ENCODE measurements at regions not wholly inside any gene's neighbourhood (a gene's known extent, or its start where the extent isn't known, plus 50 kb on each side); places are given as distances from the start of the nearest gene placed in this dataset.

DNA sequence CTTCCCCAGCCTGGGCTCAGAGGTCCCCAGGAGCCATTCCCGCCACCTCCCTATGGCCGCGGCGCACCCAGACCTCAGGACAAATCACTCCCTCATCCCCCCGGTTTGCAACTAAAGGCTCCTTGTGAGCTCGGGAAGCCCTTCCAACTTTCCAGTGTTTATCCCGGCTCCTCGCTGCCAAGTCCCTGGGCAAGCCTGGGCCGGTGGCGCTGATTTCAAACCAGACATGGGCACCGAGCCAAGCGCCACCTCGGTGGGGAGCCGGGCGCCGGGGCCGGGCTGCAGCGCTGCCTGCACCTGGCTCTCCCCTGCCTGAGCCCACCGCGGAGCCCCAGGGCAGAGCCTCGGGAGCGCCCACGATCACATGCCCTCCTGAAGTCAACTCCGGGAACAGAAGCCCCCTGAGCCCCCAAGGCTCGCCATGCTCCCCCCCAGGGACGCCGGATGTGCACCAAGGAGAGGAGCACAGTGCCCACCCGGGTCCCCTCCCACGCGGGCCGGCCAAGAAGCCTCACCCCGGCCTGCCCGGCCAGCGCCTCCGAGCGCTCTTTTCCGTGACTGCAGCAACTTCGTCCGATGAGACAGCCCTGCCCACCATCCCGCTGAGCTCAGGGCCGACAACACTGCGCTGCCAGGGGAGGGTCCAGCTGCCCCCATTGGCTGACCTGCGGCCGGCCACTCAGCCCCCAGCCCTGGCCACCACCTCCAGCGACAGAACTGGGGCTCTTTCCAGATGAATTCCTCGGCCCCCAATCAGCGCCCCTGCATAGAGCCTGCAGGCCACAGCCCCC is 50.0 kb downstream of the NCOR2 start:
- Histone ChIP-seq H3K4me2 (ENCODE audit: low read length) (no peak overlapping the region), H3K27me3 (ENCODE audit: insufficient read depth, low read length) (no peaks in the 10 kb centered on the region), H3K4me3 (ENCODE audit: low read depth, low read length, poor library complexity, severe bottlenecking) (no peak overlapping the region), H3K27ac (ENCODE audit: low read depth, low read length, poor library complexity, severe bottlenecking) (no peak overlapping the region), H3K9me2 (ENCODE audit: low read depth, low read length) (no peaks in the 10 kb centered on the region), H3K4me1 (ENCODE audit: insufficient read depth, low read length, severe bottlenecking) (no peaks in the 10 kb centered on the region), H3K79me2 (ENCODE audit: insufficient read depth, low read length) (no peaks in the 10 kb centered on the region), H4K20me1 (ENCODE audit: insufficient read depth, low read length) (no peaks in the 10 kb centered on the region), H3K9me3 (ENCODE audit: low read length) (no peaks in the 10 kb centered on the region), H3F3A (ENCODE audit: insufficient read depth, low read length) (no peaks in the 10 kb centered on the region), H2AFZ (ENCODE audit: low read length) (no peak overlapping the region), H3K36me3 (ENCODE audit: insufficient read depth, low read length) (no peaks in the 10 kb centered on the region), H3K9ac (ENCODE audit: low read length) (no peak overlapping the region)
- TF ChIP-seq EZH2 (IDR thresholded peaks at IDR 0.05; ENCODE audit: borderline replicate concordance, low read length) = no peak
- TF ChIP-seq, protein P1, sequence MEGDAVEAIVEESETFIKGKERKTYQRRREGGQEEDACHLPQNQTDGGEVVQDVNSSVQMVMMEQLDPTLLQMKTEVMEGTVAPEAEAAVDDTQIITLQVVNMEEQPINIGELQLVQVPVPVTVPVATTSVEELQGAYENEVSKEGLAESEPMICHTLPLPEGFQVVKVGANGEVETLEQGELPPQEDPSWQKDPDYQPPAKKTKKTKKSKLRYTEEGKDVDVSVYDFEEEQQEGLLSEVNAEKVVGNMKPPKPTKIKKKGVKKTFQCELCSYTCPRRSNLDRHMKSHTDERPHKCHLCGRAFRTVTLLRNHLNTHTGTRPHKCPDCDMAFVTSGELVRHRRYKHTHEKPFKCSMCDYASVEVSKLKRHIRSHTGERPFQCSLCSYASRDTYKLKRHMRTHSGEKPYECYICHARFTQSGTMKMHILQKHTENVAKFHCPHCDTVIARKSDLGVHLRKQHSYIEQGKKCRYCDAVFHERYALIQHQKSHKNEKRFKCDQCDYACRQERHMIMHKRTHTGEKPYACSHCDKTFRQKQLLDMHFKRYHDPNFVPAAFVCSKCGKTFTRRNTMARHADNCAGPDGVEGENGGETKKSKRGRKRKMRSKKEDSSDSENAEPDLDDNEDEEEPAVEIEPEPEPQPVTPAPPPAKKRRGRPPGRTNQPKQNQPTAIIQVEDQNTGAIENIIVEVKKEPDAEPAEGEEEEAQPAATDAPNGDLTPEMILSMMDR (IDR thresholded peaks at IDR 0.05; ENCODE audit: low read length) = no peak

DNA sequence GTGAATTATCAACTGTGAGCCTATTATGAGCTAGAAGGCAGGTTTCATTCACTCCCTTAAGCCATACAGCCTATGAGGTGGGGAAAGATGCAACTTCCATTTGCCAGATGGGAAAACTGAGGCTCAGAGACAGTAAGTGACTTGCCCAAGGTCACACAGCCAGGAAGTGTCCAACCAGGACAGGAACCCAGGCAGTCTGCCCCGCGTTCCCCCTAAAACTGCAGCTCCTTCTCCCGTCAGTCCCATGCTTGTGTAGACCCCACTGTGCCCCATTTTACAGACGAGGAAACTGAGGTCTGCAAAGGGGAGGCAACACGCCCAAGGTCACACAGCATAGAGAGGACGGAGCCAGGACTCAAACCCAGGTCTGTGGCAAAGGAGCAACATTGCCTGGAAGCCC is 50.6 kb downstream of the NCOR2 start:
- Histone ChIP-seq H3F3A (ENCODE audit: insufficient read depth, low read length) (no peaks in the 10 kb centered on the region), H3K9ac (ENCODE audit: low read length) (no peak overlapping the region)

DNA sequence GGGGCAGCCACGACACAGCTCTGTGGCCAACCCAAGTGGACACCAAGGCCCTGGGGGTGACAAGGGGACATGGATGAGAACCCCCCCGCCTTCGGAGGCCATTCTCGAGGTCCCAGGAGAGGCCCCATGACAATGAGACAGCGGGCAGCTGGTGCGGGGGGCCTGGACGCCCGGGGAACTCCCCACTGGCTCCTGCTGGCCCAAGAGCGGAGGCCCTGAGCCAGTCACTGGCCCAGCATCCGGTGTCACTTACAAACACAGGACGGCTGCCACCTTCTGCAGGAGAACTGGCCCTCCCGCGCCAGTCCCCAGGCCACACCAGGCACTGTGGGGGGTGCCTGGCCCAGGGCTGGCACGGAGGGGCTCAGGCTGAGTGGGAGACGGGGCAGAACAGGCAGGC is 51.4 kb downstream of the NCOR2 start:
- no peak overlapping the region for H3K9ac ChIP-seq (ENCODE audit: low read length)
- no peak overlapping the region for H3K4me3 ChIP-seq (ENCODE audit: low read depth, low read length, poor library complexity, severe bottlenecking)
- no peak overlapping the region for H3K4me2 ChIP-seq (ENCODE audit: low read length)
- no peaks in the 10 kb centered on the region for H3K79me2 ChIP-seq (ENCODE audit: insufficient read depth, low read length)
- no peaks in the 10 kb centered on the region for H4K20me1 ChIP-seq (ENCODE audit: insufficient read depth, low read length)
- no peak for TF ChIP-seq EZH2 (IDR thresholded peaks at IDR 0.05; ENCODE audit: borderline replicate concordance, low read length)
- TF ChIP-seq, protein P1 (IDR thresholded peaks at IDR 0.05; ENCODE audit: low read length) = no peak
- no peaks in the 10 kb centered on the region for H3K9me3 ChIP-seq (ENCODE audit: low read length)
- H3K9me2 ChIP-seq (ENCODE audit: low read depth, low read length) = no peaks in the 10 kb centered on the region
- H3K27me3 ChIP-seq (ENCODE audit: insufficient read depth, low read length) = no peaks in the 10 kb centered on the region
- H3F3A ChIP-seq (ENCODE audit: insufficient read depth, low read length) = no peaks in the 10 kb centered on the region
- no peaks in the 10 kb centered on the region for H3K36me3 ChIP-seq (ENCODE audit: insufficient read depth, low read length)
- no peak overlapping the region for H3K27ac ChIP-seq (ENCODE audit: low read depth, low read length, poor library complexity, severe bottlenecking)
- no peak overlapping the region for H2AFZ ChIP-seq (ENCODE audit: low read length)
- no peaks in the 10 kb centered on the region for H3K4me1 ChIP-seq (ENCODE audit: insufficient read depth, low read length, severe bottlenecking)

More for the DNA sequence above, 50.6 kb downstream of the NCOR2 start:
- Histone ChIP-seq H3K27me3 (ENCODE audit: insufficient read depth, low read length) (no peaks in the 10 kb centered on the region), H3K27ac (ENCODE audit: low read depth, low read length, poor library complexity, severe bottlenecking) (no peak overlapping the region), H3K4me1 (ENCODE audit: insufficient read depth, low read length, severe bottlenecking) (no peaks in the 10 kb centered on the region), H3K4me3 (ENCODE audit: low read depth, low read length, poor library complexity, severe bottlenecking) (no peak overlapping the region), H2AFZ (ENCODE audit: low read length) (no peak overlapping the region), H4K20me1 (ENCODE audit: insufficient read depth, low read length) (no peaks in the 10 kb centered on the region), H3K4me2 (ENCODE audit: low read length) (no peak overlapping the region), H3K36me3 (ENCODE audit: insufficient read depth, low read length) (no peaks in the 10 kb centered on the region), H3K79me2 (ENCODE audit: insufficient read depth, low read length) (no peaks in the 10 kb centered on the region), H3K9me3 (ENCODE audit: low read length) (no peaks in the 10 kb centered on the region), H3K9me2 (ENCODE audit: low read depth, low read length) (no peaks in the 10 kb centered on the region)
- no peak for TF ChIP-seq EZH2 (IDR thresholded peaks at IDR 0.05; ENCODE audit: borderline replicate concordance, low read length)
- TF ChIP-seq, protein P1 (IDR thresholded peaks at IDR 0.05; ENCODE audit: low read length) = no peak
